GM12878 (cell line): ENCODE measurements at regions not wholly inside any gene's neighbourhood (a gene's known extent, or its start where the extent isn't known, plus 50 kb on each side); places are given as distances from the start of the nearest gene placed in this dataset.

Experiments
- ATAC-seq: fragments of 200-7000 bp; cut with Tn5 transposase; 3 replicates; pipeline ENCODE4 v1.9.1; 2020; ENCODE audit warnings: mild to moderate bottlenecking, moderate library complexity
- BruUV-seq: library from RNA; stranded (reverse); fragments of 400-500 nt; replicated peaks from 2 replicates; lab custom pipeline; 2021; lab: Mats Ljungman, UMichigan
- CTCF ChIA-PET: fragments of 300-600 bp; sonication (Branson Sonifier 250); formaldehyde crosslinking; extraction: SDS; loops from one replicate; lab custom pipeline; 2021; ENCODE audit warnings: inconsistent platforms; lab: Yijun Ruan, JAX
- POLR2A ChIA-PET: fragments of 350-600 bp; formaldehyde crosslinking; extraction: SDS; loops from one replicate; lab custom pipeline; 2021; ENCODE audit warnings: inconsistent platforms; lab: Charles Lee
- RAD21 ChIA-PET: fragments of 300-600 bp; sonication (Branson Sonifier 250); formaldehyde crosslinking; loops from one replicate; lab custom pipeline; 2023; ENCODE audit warnings: antibody characterized with exemption; ENCODE audit not compliant: unreplicated experiment; lab: Charles Lee
- SMC1A ChIA-PET: fragments of 300-600 bp; sonication (Branson Sonifier 250); formaldehyde crosslinking; loops from one replicate; lab custom pipeline; 2023; ENCODE audit not compliant: unreplicated experiment, uncharacterized antibody; lab: Charles Lee
- DNase-seq: peaks from one replicate; pipeline ENCODE4 v3.0.0-alpha.2; 2011; ENCODE audit warnings: low read depth, low spot score
- FAIRE-seq: peaks from 3 replicates; lab custom pipeline; 2011; peaks lifted over from hg19 to GRCh38; lab: Jason Lieb, UNC
- H2AFZ ChIP-seq: 2 replicates; pipeline ENCODE4 v1.6.0; 2011; ENCODE audit warnings: low read depth, low read length, control low read depth; ENCODE audit not compliant: control insufficient read depth
- H3K27ac ChIP-seq: 2 replicates; pipeline ENCODE4 v1.5.1; 2011; ENCODE audit warnings: control low read depth; ENCODE audit not compliant: control insufficient read depth, insufficient read depth
- H3K27me3 ChIP-seq, 2 experiments: replicated peaks in 1 of 2; 2 replicates each; pipeline versions ENCODE4 v1.6.0 to v1.6.1; 2011; ENCODE audit warnings: low read length in 1 of 2; ENCODE audit not compliant: control insufficient read depth in 2 of 2, insufficient read depth in 2 of 2
- H3K36me3 ChIP-seq, 2 experiments: 2 replicates each; pipeline ENCODE4 v1.5.1; 2011; ENCODE audit warnings: low read length in 1 of 2; ENCODE audit not compliant: control insufficient read depth in 2 of 2, insufficient read depth in 2 of 2
- H3K4me1 ChIP-seq: 2 replicates; pipeline ENCODE4 v1.6.1; 2011; ENCODE audit warnings: mild to moderate bottlenecking, low read length, moderate library complexity, mixed read lengths; ENCODE audit not compliant: control insufficient read depth, insufficient read depth
- H3K4me2 ChIP-seq: 2 replicates; pipeline ENCODE4 v1.6.0; 2011; ENCODE audit warnings: control low read depth; ENCODE audit not compliant: control insufficient read depth, insufficient read depth
- H3K4me3 ChIP-seq: fragments of 200-600 bp; sonication (generic); 2 replicates; pipeline ENCODE4 v1.5.1; 2016
- H3K79me2 ChIP-seq: 2 replicates; pipeline ENCODE4 v1.6.0; 2011; ENCODE audit warnings: low read length; ENCODE audit not compliant: control insufficient read depth, insufficient read depth
- H3K9ac ChIP-seq: 2 replicates; pipeline ENCODE4 v1.8.0; 2011; ENCODE audit warnings: low read length, control low read depth, mixed read lengths; ENCODE audit not compliant: control insufficient read depth, insufficient read depth
- H3K9me3 ChIP-seq: replicated peaks from 3 replicates; pipeline ENCODE4 v1.5.1; 2011; ENCODE audit warnings: mild to moderate bottlenecking, low read length; ENCODE audit not compliant: control insufficient read depth, insufficient read depth
- H4K20me1 ChIP-seq: 2 replicates; pipeline ENCODE4 v1.6.0; 2011; ENCODE audit not compliant: control insufficient read depth, insufficient read depth
- CBX3 ChIP-seq: fragments of 200-600 bp; sonication (generic); IDR thresholded peaks from 2 replicates; pipeline ENCODE4 v1.6.1; 2016; ENCODE audit warnings: low read depth, borderline replicate concordance
- CHD1 ChIP-seq: IDR thresholded peaks from 2 replicates; pipeline ENCODE4 v1.6.1; 2012; ENCODE audit warnings: low read depth, low read length, improper control_type of control experiment
- KLF5 ChIP-seq: fragments of 450-650 bp; IDR thresholded peaks from 2 replicates; pipeline ENCODE4 v1.6.1; 2014; ENCODE audit warnings: mild to moderate bottlenecking; ENCODE audit not compliant: partially characterized antibody
- MYC ChIP-seq: IDR thresholded peaks from 2 replicates; pipeline ENCODE4 v1.6.1; 2011; ENCODE audit warnings: mild to moderate bottlenecking, low read length, moderate library complexity, inconsistent platforms; ENCODE audit not compliant: insufficient read depth, insufficient replicate concordance, insufficient read length, severe bottlenecking
- NR2C2 ChIP-seq: IDR thresholded peaks from 2 replicates; pipeline ENCODE4 v1.6.1; 2011; ENCODE audit warnings: borderline replicate concordance, low read depth; ENCODE audit not compliant: control insufficient read depth, insufficient read length
- PAX5 ChIP-seq: IDR thresholded peaks from 2 replicates; pipeline ENCODE4 v1.6.1; 2011; ENCODE audit warnings: low read depth, low read length, borderline replicate concordance
- POLR2AphosphoS5 ChIP-seq: IDR thresholded peaks from 2 replicates; pipeline ENCODE4 v1.6.1; 2011; ENCODE audit warnings: mild to moderate bottlenecking, low read length, inconsistent platforms
- RAD21 ChIP-seq: IDR thresholded peaks from 2 replicates; pipeline ENCODE4 v1.6.1; 2011; ENCODE audit warnings: mild to moderate bottlenecking, low read depth, low read length, moderate library complexity; ENCODE audit not compliant: insufficient read depth
- RCOR1 ChIP-seq: conservative IDR thresholded peaks from 2 replicates; pipeline ENCODE4 v1.6.1; 2012; ENCODE audit warnings: low read depth, low read length, improper control_type of control experiment
- WGBS: methylation state at CpG from one replicate; pipeline ENCODE4 v1.1.6; 2016; ENCODE audit warnings: low lambda C conversion rate; ENCODE audit not compliant: insufficient replicate concordance, insufficient coverage; ENCODE audit errors: missing lambda C conversion rate; 5-methylcytosine and 5-hydroxymethylcytosine counted together
- in situ Hi-C: fragments of 300-500 bp; cut with MboI; formaldehyde crosslinking; loops from 9 replicates; pipeline ENCODE4 v1.14.3; 2018; ENCODE audit warnings: mixed read lengths
- intact Hi-C: fragments of 100-400 bp; cut with micrococcal nuclease; formaldehyde crosslinking; loops from one replicate; pipeline ENCODE4 v1.14.2; 2022; ENCODE audit not compliant: unreplicated experiment
- TF ChIP-seq, protein P1 (sequence below): IDR thresholded peaks from 2 replicates; pipeline ENCODE4 v1.6.1; 2012; ENCODE audit warnings: improper control_type of control experiment, low read depth, low read length; ENCODE audit not compliant: insufficient replicate concordance

GRCh38 chr11:119525180-119525866, 102.4 kb upstream of the THY1 start:
- ATAC-seq (peak; percentile 42), DNase-seq (no peak), FAIRE-seq (peak; percentile 35)
- Histone ChIP-seq H3K27me3 (no peaks in the 10 kb centered on the region; a peak in 2 of 4 replicates), H3K9me3 (no peaks in the 10 kb centered on the region), H3K4me1 (peaks cover 9% of the 10 kb centered on the region), H3K4me3 (no peak overlapping the region), H3K4me2 (peak overlapping the region; percentile 20), H4K20me1 (no peaks in the 10 kb centered on the region), H3K36me3 (no peaks in the 10 kb centered on the region), H3K9ac (no peak overlapping the region), H3K27ac (no peak overlapping the region), H3K79me2 (no peaks in the 10 kb centered on the region), H2AFZ (no peak overlapping the region; the same call in 1 of the 2 replicates)
- ChIA-PET POLR2A (interaction anchor here (0.8 to 1.9 kb wide), 2 partner anchors 12 to 15 kb away, joined by 3 to 7 read pairs; no protein-coding TSS in a partner anchor), SMC1A (interaction anchor here (0.8 to 1.5 kb wide), 2 partner anchors 8 to 13 kb away, joined by 3 to 5 read pairs; no protein-coding TSS in a partner anchor), CTCF (interaction anchor here (0.8 to 3.4 kb wide), 3 partner anchors 8 to 150 kb away, joined by 3 to 18 read pairs (median 3); no protein-coding TSS in a partner anchor), RAD21 (interaction anchor here (1.2 to 1.4 kb wide), 2 partner anchors 12 to 148 kb away, joined by 3 to 5 read pairs; no protein-coding TSS in a partner anchor)
- TF ChIP-seq RAD21 (no peak), MYC (no peak), NR2C2 (no peak), POLR2AphosphoS5 (no peak), RCOR1 (no peak), CHD1 (no peak), CBX3 (no peak), KLF5 (no peak), PAX5 (no peak)
- TF ChIP-seq, protein P1, sequence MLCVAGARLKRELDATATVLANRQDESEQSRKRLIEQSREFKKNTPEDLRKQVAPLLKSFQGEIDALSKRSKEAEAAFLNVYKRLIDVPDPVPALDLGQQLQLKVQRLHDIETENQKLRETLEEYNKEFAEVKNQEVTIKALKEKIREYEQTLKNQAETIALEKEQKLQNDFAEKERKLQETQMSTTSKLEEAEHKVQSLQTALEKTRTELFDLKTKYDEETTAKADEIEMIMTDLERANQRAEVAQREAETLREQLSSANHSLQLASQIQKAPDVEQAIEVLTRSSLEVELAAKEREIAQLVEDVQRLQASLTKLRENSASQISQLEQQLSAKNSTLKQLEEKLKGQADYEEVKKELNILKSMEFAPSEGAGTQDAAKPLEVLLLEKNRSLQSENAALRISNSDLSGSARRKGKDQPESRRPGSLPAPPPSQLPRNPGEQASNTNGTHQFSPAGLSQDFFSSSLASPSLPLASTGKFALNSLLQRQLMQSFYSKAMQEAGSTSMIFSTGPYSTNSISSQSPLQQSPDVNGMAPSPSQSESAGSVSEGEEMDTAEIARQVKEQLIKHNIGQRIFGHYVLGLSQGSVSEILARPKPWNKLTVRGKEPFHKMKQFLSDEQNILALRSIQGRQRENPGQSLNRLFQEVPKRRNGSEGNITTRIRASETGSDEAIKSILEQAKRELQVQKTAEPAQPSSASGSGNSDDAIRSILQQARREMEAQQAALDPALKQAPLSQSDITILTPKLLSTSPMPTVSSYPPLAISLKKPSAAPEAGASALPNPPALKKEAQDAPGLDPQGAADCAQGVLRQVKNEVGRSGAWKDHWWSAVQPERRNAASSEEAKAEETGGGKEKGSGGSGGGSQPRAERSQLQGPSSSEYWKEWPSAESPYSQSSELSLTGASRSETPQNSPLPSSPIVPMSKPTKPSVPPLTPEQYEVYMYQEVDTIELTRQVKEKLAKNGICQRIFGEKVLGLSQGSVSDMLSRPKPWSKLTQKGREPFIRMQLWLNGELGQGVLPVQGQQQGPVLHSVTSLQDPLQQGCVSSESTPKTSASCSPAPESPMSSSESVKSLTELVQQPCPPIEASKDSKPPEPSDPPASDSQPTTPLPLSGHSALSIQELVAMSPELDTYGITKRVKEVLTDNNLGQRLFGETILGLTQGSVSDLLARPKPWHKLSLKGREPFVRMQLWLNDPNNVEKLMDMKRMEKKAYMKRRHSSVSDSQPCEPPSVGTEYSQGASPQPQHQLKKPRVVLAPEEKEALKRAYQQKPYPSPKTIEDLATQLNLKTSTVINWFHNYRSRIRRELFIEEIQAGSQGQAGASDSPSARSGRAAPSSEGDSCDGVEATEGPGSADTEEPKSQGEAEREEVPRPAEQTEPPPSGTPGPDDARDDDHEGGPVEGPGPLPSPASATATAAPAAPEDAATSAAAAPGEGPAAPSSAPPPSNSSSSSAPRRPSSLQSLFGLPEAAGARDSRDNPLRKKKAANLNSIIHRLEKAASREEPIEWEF, result no peak
- in situ Hi-C loops, result no loop called here
- BruUV-seq, result no TSS peak
- intact Hi-C loops, result no loop called here
- WGBS, result 1% methylated on average over 6 of the region's 7 CpGs
